Central memory CD4-positive, alpha-beta T cell (primary cell): ENCODE measurements at regions not wholly inside any gene's neighbourhood (a gene's known extent, or its start where the extent isn't known, plus 50 kb on each side); places are given as distances from the start of the nearest gene placed in this dataset.

ENCODE experiments used
- DNase-seq: peaks from one replicate; pipeline ENCODE4 v3.0.0; 2022

DNA sequence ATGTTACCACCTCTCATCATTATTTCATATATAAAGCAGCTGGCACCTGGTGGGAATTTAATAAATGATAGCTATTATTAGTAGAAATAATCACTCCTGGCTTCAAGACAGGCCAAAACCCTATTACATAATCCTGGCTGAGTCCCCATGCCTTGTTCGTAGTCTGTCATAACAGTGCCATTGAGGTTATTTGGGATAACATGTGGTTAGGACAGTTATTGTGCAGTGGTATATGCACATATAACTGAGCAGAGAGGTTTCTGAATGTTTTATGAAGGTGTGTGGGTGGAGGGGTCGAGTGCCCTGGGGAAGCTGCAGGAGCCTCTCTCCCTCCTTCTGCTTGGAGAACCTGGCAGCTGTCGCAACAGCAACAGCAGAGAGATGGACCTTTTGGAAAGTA is 162.4 kb upstream of the NABP1 start:
- DNase-seq: no peak

DNA sequence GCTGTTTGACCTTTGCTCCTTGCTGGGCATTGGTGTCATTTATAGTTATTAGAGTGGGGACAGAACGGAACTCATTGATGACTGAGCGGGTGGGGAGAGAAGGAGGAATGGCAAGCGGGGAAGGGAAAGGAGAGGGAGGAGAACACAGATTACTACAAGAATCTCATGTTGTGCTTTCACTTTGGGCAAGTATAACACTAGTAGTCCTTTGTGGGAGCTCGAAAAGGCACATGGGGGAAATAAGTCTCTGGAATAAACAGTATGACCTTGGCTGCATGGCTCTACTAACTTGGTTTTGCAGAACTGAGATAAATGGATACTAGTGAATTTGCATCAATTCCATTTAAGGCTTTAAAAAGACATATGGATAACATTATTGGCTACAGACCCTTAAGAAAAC is 161.7 kb upstream of the NABP1 start:
- DNase-seq: no peak

DNA sequence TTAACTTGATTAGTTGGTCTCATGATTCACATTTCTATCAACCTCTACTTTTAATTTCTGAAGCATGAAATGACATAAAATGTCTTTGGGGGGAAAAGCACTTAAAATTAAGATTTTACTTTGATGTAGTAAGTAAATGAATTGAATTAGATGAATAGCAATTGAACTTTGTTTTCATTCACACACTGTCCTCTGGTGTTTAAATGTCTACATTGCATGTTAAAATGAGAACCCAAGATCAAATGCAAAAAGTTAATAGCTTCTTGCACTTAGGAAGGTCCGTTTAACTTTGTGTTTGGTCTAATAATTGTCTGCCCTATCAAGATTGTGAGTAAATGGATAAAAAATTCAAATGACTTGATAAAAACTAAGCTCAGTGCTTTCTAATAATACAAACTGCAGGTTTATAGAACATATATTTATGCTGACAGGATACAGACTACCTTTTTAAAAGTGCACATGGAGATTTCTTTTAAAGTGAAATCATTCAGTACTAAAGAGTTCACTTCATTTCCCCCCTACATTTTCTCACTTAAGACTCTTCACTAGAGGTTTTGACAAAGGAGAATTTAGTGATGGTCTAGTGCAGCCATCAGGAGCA is 156.2 kb upstream of the NABP1 start:
- no peak for DNase-seq

DNA sequence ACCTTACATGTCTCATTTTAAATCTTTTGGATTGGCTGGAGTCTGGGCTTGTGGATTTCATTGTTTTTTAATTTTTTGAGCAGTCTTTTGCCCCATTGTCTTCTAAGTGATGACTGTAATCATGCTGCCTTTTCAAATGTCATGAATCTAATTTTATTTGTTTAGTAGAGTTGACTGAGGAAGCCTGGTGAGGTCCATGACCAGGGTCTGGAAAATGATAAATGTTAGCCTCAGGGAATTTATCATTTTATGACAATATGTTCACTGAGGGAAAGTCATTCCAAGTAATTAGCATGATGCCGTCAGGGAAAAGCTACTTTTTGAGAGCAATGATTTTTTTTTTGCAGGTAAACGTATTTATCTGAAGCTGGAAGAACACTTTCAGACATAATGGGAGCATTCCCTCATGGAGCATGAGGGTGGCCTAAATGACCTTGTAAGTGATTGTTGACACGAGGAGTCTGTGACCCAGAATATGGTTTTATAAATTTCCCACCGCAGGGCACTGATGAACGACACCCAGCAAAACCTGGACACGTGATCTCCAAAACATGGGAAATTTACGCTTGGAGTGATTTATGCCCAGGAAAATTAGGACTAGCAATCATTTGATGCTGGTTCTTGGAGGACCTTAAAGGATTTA is 155.3 kb upstream of the NABP1 start:
- DNase-seq: no peak

DNA sequence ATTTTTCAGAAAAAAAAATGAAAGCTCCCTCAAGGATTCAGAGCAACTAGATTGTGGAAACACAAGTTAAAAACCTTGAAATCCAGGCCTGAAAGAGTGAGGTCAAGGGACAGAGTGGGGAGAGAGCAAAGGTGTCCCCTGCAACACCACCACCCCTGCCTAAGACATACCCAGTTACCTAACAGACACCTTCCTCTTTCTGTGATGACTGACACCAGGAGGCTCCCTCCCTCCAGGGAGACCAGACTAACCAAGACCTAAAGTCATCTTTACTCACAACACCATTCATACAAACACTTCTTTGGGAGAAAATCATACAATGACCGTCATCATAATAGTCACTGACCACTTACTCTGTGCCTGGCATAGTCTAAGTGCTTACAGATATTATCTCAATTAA is 151.8 kb upstream of the NABP1 start:
- DNase-seq: no peak

DNA sequence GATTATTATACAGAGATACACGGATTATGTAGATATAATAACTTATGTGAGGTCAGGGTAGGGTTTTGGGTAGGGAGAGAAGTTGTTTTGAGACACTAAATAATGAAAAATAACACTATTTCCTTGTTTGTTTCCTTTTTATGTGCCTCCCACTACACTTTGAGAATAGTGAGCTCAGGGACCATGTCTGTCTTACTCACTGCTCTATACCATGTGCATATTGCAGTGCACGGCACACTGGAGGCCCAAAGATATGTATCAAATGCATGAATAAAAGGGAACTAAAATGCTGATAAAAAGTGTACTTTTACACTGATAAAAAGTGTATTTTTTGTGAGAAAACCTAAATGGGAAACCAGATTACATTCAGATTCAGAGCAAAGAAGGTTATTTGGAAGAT is 151.4 kb upstream of the NABP1 start:
- DNase-seq: no peak

DNA sequence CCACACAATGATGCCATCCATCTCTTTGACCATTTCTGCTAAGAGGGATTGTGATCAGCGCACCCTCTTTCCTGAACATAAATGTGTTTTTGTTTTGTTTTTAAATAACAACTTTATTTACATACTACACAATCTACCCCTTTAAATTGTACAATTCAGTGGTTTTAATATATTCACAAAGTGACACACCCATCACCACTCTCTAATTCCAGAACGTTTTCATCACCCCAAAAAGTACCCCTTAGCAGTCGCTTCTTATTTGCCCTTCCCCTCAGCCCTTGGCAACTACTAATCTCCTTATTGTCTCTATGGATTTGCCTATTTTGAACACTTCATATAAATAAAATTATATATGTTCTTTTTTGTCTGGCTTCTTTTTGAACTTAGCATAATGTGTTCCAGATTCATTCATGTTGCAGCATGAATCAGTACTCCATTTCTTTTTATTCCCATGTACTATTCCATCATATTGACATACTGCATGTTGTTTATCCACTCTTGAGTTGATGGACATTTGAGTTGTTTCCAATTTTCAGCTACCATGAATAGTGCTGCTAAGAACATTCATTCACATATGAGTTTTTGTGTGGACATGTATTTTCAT is 150.9 kb upstream of the NABP1 start:
- no peak for DNase-seq

DNA sequence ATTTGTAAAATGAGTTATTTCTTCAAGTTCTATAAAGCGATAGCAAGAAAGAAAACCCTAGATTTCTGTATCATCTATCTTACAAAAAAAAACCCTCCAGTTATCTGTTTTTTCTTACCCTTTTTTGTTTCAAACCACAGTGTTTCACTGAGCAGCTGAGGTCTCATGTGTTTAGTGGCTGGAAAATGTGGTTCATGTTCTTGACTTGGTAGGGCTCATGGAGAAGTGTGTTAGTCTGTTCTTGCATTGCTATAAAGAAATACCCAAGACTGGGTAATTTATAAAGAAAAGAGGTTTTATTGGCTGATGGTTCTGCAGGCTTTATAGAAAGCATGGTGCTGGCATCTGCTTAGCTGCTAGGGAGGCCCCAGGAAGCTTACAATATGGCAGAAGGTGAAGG is 147.3 kb upstream of the NABP1 start:
- DNase-seq: no peak

DNA sequence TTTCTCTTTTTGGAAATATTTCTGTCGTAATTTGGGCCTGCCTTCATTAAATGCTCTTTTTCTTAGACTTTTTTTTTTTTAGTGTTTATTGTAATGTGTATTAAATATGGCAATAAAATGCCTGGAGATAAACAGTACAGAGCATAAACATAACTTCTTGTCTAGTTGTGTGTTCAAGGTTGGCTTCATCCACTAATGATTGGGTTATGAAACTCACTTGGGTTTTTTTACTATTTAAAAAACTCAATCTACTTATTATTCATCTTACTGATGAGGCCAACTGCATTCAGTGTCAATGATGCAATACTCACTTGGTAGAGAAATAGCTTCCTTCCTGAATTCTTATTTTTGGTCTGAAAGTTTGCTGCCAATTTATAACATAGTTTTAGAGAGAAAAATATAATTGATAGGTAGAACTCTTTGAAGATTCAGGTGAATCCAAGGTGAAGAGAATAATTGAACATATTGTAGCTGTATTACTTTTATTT is 144.2 kb upstream of the NABP1 start:
- DNase-seq: no peak

DNA sequence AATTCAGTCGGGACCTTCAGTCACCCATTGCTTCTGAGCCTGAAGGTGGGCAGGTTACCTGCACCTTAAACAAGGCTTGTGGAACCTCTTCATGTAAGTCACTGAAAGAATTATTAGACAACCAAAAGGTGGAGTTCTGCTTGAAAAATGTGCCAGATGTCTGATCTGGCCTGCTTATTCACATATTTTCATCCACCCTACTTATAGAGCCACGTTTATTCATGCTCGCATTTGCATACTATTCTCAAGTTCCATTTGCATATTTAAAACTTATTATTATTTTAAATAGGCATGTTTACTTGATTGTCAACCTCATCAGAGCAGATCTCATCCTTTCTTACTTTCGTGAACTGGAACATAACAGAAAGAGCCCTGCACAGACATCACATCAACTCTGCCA is 140.0 kb upstream of the NABP1 start:
- DNase-seq: no peak

DNA sequence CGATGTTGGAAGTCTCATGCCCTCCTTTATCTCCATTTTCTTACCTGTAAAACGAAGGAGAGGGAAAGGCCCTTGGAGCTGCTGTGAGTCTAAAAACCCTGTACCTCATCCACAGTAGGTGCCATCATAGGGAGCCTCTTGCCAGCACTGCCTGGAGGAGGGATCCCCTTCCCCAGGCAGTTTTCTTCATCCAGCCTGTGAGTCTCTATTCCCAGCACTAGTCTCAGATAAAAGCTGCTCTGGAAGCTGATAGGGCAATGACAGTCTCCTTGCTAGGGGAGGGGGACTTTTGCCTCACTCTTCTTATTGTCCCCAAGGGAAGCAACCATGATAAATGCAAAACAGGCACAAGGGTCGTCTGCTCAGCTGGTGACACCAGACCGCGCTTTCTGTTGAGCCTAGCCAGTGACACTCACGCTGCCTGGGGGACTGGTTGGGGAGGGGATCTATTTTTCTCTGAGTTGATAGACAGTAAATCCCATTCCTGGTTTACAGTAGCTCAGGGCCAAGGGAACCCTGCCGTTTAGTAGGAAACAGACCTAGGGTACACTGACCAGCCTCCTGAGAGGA is 139.5 kb upstream of the NABP1 start:
- DNase-seq: no peak

DNA sequence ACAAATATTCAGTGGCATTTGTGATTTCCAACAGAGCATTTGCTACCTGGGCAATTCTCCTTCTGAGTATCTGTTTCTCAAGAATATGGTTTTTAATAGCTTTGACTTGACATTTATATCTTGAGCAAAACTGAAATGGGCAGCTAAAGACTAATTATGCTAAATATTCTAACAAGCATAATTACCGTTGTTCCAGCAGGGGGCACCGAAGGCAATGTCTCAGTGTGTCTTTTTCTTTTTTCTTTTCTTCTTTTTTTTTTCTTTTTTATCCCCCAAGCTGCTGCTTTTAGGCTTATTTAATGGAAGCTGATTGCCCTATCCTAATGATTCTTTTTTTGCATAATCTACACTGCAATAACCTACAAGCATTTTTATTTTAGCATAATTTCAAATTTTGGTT is 138.9 kb upstream of the NABP1 start:
- DNase-seq: no peak

DNA sequence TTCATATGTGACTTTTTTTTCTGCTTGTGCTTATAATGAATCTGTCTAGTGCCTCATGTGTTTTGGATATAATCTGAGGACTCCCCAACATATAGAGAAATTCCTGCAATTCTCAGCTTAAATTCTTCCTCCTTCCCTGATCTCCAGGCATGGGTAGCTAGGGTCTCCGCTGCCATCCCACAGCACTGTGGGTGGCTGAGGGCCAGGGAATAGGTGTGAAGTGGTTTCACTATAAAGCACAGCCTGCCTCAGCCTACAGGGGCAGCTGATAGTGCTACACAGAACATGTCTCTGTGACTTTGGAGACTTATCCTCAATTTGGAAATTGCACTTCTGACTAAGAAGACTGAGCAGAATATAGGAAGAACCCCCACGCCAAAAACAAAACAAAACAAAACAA is 137.3 kb upstream of the NABP1 start:
- no peak for DNase-seq

DNA sequence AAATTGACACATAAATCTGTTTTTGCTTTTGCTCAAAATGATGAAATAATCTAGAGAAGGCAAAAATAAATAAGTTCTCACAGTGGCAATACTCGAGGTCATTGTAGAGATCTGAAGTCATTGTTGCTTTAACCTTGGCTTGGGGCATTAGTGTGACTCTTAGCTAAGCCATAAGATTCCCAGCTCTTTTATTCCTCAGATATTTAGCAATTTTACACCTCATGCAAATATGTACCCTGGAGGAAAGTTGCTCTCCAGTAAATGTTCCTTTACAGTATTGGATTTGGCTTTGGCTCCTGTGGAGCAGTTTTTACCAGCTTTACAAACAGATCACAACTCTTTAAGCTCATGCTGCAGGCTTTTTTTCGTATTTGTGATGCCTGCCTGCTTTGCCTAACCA is 134.2 kb upstream of the NABP1 start:
- no peak for DNase-seq

DNA sequence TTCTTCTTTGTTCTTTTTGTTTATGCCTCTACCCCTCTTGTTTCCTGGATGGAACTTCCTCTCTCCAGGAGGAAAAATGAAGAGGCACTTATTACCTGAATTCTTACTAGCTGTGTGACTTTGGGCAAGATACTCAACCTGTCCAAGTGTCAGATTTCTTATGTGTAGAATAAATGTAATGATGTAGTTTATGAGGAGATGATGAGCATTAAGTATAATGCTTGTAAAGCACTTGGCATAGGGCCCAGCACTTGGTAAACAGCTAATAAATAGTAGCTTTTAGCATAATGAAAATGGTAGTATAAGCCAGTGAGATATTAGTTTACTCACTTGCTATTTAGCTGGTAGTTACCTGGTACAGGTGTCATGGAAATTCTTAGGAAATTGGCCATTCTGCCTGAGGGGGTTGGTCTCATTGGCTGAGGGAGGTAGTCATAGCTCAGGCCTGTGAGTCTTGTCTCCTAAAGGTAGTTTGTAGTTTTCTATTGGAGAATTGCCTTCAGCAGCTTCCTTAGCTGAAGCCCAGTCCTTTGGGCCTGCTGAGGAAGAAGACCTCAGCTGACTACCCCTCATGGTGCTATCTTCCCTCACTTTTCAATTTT is 133.4 kb upstream of the NABP1 start:
- DNase-seq: no peak

DNA sequence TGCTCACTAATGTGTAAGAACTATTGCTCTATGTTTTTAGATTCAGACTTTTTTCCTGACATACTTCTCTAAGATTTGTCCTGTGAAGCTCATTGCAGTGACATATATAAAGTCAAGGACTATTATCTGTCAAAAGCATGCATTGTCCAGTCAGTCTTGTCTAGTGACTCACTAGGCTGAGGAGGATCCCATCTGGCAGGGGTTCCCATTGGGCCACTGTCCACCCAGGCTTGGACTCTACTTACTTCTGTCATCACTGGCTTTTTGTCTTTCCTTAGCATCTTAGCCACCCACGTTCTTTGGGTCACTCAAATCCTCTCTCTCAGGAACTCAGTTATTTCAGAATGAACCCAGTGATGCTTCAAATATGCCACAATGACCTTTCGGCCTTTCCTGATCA is 132.6 kb upstream of the NABP1 start:
- no peak for DNase-seq

DNA sequence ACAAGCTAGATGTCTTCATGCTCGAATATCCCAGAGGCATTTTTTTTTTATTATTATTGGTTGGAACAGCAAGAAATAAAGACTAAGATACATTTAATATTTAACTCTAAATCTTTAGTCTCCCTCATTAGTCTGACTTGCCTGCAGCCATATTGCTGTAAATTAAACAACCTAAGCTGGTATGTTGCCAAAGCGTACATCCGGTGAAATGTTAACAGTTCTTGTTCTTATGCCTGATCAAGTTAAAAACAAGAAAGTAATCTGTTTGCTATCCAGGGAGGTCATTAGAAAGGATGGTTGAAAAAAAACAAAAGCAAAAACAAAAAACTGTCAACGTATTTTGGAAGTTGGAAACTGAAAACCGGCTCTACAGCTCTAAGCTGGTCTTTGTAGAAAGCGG is 125.9 kb upstream of the NABP1 start:
- DNase-seq: no peak

DNA sequence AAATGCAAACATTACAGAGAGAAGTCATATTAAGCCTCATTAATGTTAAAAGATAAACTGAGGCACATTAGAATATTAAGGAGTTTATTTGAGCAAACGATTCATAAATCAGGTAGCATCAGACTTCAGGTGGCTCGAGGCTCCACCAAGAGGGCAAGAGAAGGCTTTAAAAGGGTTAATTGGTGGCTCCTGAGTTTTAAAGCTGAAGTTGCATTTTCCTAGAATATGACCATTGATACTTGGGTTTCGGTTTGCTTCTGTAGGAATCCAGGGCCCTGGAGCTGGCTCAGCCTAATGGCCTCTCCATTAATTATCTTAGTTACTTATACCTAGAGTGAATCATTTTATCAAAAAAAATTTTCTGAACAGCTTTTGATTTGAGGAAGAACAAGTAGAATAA is 123.7 kb upstream of the NABP1 start:
- no peak for DNase-seq

DNA sequence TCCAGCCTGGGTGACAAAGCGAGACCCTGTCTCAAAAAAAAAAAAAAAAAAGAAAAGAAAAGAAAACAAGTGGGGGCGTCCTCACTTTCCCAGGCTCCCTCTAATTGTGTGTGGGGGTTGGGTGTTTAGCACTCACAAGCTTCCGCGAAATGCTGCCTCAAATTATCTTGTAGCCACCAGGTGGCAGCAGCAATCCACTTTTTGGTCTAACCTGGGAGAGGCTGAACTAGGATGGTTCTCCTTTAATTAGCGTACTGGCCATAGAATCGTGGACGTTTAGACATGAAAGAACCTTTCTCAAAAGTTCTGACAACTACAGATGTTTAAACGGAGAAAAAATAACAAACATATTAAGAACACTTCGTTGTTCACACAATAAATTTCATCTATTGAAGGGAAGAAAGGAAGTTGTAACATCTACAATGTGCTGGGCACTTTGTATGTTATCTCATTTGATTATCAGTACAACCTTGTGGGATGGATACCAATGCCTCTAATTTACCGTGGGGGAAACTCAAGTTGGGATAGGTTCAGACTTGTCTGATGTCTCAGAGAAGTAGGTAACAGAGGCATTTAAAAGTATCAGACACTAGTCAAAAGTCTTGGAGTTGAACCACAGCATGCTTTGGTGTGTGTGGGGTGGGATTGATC is 122.7 kb upstream of the NABP1 start:
- DNase-seq: peak; percentile 59

DNA sequence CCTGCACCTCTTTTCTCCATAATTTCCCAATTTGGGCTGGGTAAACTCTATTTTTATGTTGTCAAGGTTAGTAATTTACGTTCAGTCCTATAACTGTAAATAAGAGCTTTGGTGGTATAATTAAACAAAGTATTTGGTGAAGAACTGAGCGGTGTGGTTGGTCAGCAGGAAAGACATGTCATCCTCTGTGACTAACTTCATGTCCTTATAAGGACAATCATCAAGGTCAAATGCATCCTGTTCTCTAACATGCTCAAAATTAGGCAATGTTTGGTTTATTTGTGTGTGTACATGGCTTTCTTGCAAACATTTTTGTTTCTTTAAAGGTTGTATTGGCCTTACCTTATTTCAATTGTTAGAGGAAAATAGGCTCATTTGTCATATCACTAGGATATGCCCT is 121.5 kb upstream of the NABP1 start:
- no peak for DNase-seq

DNA sequence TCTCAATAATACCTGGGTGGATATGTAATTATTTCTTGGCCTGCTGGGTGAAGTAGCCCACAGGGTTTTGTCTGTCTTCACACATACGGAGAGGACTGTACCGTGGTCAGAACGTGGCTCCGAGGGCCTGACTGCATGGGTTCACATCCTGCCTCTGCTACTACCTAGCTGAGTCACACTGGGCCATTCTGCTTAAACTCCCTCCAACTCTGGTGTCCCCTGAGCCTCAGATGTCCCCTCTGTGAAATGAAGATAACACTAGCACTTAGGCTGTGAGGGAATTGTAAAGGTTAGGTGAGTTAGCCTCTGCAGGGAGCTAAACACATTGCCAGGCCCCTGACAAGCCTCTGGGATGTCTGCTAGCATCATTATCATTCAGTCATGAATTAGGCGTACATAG is 120.1 kb upstream of the NABP1 start:
- no peak for DNase-seq

DNA sequence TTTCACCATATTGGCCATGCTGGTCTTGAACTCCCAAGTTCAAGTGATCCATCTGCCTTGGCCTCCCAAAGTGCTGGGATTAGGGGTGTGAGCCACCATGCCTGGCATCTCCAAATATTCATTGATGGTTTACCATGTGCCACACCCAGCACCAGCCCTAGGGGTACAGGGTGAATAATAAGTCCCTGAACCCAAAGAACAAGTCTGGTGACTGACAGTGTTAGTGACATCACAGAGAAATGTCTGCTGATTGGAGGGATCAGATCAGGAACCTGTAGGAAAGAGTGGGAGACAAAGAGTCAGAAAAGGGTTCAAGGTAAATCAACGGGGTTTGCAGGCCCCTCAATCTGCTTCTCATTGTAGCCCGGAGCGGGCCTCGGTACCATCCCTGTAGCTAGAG is 118.4 kb upstream of the NABP1 start:
- no peak for DNase-seq

DNA sequence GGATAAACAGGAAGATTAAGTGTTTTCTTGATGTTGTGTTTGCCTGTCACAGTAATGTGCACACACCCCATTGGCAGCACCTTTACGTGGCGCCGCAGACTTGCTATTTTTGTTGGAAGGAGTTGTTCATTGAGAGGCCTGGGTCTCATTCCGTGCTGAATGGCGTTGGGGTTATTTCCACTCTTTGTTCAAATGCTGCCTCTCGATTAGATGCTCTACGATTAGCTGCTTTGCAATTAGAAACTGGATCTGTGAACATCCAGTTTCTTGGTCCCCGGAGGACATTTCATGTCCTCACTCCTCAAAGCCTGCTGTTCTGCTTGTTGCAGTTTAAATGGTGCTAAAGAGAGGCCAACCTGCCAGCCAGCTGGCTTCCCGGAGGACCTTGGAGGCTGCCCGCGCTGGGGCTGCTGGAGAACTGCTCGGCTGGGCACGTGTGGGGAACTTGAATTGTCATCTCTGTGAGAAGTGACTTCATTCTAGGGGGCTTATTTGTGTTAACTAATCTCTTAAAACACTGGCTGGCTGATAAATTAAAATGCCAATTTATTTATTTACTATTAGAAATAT is 117.4 kb upstream of the NABP1 start:
- no peak for DNase-seq
